ENCODE measurements at regions not wholly inside any gene's neighbourhood (a gene's known extent, or its start where the extent isn't known, plus 50 kb on each side); places are given as distances from the start of the nearest gene placed in this dataset.
A peak's percentile ranks its signal among the peaks of the same experiment; 100 is the strongest.

GRCh38 chr6:165049362-165049761 is 260.0 kb downstream of the C6orf118 start:
- TF ChIP-seq CTCF (IDR thresholded peaks at IDR 0.05): peak; percentile 78

GRCh38 chr6:165047952-165048351 is 261.5 kb downstream of the C6orf118 start:
- no peak for TF ChIP-seq CTCF (IDR thresholded peaks at IDR 0.05)

GRCh38 chr6:165045631-165046030 is 263.8 kb downstream of the C6orf118 start:
- no peak for TF ChIP-seq CTCF (IDR thresholded peaks at IDR 0.05)

- no peak for TF ChIP-seq CTCF (IDR thresholded peaks at IDR 0.05)
These were observed 266.5 kb downstream of the C6orf118 start for GRCh38 chr6:165042912-165043311.

- TF ChIP-seq CTCF (IDR thresholded peaks at IDR 0.05): no peak
These were observed 269.0 kb downstream of the C6orf118 start for GRCh38 chr6:165040440-165040839.

- no peak for TF ChIP-seq CTCF (IDR thresholded peaks at IDR 0.05)
These were observed 275.1 kb downstream of the C6orf118 start for GRCh38 chr6:165034271-165034741.

GRCh38 chr6:165031502-165031901 is 277.9 kb downstream of the C6orf118 start:
- no peak for TF ChIP-seq CTCF (IDR thresholded peaks at IDR 0.05)

GRCh38 chr6:165025040-165025439 is 284.4 kb downstream of the C6orf118 start:
- TF ChIP-seq CTCF (IDR thresholded peaks at IDR 0.05): no peak
